ENCODE measurements at regions not wholly inside any gene's neighbourhood (a gene's known extent, or its start where the extent isn't known, plus 50 kb on each side); places are given as distances from the start of the nearest gene placed in this dataset.

DNA sequence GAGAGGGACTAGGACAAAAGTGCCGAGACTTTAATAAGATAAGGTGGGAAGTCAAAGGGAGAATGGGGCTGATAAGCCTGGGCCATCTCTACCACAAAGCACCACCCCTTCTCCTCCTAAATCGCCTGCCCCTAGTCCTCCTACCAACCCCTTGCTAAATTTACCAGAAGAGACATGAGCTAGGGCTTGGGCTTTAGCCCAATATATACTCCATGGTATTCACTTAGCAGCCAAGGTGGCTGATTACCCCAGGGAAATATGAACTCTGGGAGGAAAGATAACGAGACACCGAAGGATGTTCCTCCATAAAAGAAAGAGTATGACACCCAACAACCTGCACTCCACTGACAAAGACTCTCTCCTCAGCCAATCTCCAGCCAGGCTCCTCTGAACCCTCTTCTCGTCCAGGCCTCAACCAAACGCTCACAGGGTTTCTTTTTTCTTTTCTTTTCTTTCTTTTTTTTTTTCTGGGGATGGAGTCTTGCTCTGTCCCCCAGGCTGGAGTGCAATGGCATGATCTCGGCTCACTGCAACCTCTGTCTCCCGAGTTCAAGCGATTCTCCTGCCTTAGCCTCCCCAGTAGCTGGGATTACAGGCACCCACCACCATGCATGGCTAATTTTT is 610.2 kb downstream of the UQCRFS1 start:
- WGBS, 4 donors: 77 to 81% (median 78%) methylated on average over 9 of the region's 9 CpGs

DNA sequence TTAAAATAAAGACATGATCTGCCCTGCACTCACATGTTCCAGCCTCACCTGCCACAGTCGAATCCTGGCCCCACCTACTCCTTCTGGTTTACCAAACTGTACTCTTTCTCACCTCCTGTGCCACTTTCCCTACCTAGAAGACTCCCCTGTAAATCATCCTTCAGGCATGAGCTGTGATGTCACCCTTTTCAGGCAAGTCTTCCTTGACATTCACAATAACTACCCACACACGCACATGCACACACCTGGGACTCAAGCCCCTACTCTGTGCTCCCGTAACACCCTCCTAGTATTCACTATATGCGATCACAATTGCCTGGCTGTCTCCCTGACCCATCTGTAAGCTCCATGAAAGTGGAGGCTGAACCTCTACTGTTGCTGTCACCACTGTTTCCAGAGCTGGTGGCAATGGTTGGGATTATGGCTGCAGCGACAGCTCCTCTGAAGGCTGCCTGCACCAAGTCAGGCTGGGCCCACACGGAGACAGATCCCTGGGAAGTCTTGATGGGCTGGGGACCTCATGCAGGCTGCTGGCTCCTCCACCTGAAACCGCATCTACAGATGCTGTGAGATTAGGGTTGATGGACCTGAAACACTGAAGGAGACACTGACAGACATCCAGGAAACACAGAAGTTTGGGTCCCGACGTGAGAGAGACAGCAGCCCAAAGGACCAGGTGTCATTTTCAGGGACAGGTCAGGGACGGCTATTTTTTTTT is 611.1 kb downstream of the UQCRFS1 start:
- intact Hi-C loops (cut with DNase I): no loop called here

More for the DNA sequence above, 610.2 kb downstream of the UQCRFS1 start:
- DNase-seq: no peak
- H3K9me3 ChIP-seq (replicated peaks in 1 of 3): no peaks in the 10 kb centered on the region
- intact Hi-C loops (cut with DNase I): no loop called here
- H3K4me3 ChIP-seq: no peak overlapping the region
- no peaks in the 10 kb centered on the region for H3K27me3 ChIP-seq
- H3K27ac ChIP-seq: no peak overlapping the region
- H3K36me3 ChIP-seq (replicated peaks in 1 of 2): no peaks in the 10 kb centered on the region
- no peaks in the 10 kb centered on the region for H3K4me1 ChIP-seq (replicated peaks in 1 of 2)
- TF ChIP-seq, protein P1, sequence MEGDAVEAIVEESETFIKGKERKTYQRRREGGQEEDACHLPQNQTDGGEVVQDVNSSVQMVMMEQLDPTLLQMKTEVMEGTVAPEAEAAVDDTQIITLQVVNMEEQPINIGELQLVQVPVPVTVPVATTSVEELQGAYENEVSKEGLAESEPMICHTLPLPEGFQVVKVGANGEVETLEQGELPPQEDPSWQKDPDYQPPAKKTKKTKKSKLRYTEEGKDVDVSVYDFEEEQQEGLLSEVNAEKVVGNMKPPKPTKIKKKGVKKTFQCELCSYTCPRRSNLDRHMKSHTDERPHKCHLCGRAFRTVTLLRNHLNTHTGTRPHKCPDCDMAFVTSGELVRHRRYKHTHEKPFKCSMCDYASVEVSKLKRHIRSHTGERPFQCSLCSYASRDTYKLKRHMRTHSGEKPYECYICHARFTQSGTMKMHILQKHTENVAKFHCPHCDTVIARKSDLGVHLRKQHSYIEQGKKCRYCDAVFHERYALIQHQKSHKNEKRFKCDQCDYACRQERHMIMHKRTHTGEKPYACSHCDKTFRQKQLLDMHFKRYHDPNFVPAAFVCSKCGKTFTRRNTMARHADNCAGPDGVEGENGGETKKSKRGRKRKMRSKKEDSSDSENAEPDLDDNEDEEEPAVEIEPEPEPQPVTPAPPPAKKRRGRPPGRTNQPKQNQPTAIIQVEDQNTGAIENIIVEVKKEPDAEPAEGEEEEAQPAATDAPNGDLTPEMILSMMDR (IDR thresholded peaks at IDR 0.05): no peak
- TF ChIP-seq POLR2A (IDR thresholded peaks at IDR 0.05): no peak

GRCh38 chr19:28598861-28599260 is 614.1 kb downstream of the UQCRFS1 start:
- intact Hi-C loops (cut with DNase I): no loop called here
- 54 to 72% (median 65%) methylated on average over 3 of the region's 3 CpGs for WGBS, 4 donors
- Histone ChIP-seq H3K27ac (no peak overlapping the region), H3K27me3 (no peaks in the 10 kb centered on the region), H3K36me3 (replicated peaks in 1 of 2) (no peaks in the 10 kb centered on the region), H3K4me1 (replicated peaks in 1 of 2) (no peaks in the 10 kb centered on the region), H3K4me3 (no peak overlapping the region), H3K9me3 (replicated peaks in 1 of 3) (no peaks in the 10 kb centered on the region)
- TF ChIP-seq, protein P1 (IDR thresholded peaks at IDR 0.05): no peak
- TF ChIP-seq POLR2A (IDR thresholded peaks at IDR 0.05): no peak
- DNase-seq: no peak

More for the DNA sequence above, 611.1 kb downstream of the UQCRFS1 start:
- Histone ChIP-seq H3K27me3 (no peaks in the 10 kb centered on the region), H3K36me3 (replicated peaks in 1 of 2) (no peaks in the 10 kb centered on the region), H3K4me3 (no peak overlapping the region), H3K27ac (no peak overlapping the region), H3K9me3 (replicated peaks in 1 of 3) (no peaks in the 10 kb centered on the region), H3K4me1 (replicated peaks in 1 of 2) (no peaks in the 10 kb centered on the region)
- TF ChIP-seq, protein P1 (IDR thresholded peaks at IDR 0.05): no peak
- no peak for TF ChIP-seq POLR2A (IDR thresholded peaks at IDR 0.05)
- DNase-seq: no peak
- WGBS, 4 donors: 68 to 71% (median 70%) methylated on average over 9 to 10 of the region's 10 CpGs

- intact Hi-C loops (cut with DNase I): no loop called here
- DNase-seq: no peak
- no peak overlapping the region for H3K27ac ChIP-seq
- TF ChIP-seq, protein P1 (IDR thresholded peaks at IDR 0.05): no peak
- no peak for TF ChIP-seq POLR2A (IDR thresholded peaks at IDR 0.05)
- H3K36me3 ChIP-seq (replicated peaks in 1 of 2): no peaks in the 10 kb centered on the region
- no peaks in the 10 kb centered on the region for H3K4me1 ChIP-seq (replicated peaks in 1 of 2)
- WGBS, 4 donors: 37 to 55% (median 47%) methylated on average over 12 of the region's 12 CpGs
- H3K4me3 ChIP-seq: no peak overlapping the region
- H3K9me3 ChIP-seq (replicated peaks in 1 of 3): no peaks in the 10 kb centered on the region
- H3K27me3 ChIP-seq: no peaks in the 10 kb centered on the region
Observed at GRCh38 chr19:28596561-28597071, 616.3 kb downstream of the UQCRFS1 start.
